GM18870 (cell line): ENCODE measurements at regions not wholly inside any gene's neighbourhood (a gene's known extent, or its start where the extent isn't known, plus 50 kb on each side); places are given as distances from the start of the nearest gene placed in this dataset.

ENCODE experiments used
- ATAC-seq: cut with Tn5 transposase; IDR thresholded peaks from one replicate; pipeline ENCODE4 v1.9.1; 2021; ENCODE audit warnings: moderate library complexity; ENCODE audit not compliant: unreplicated experiment

GRCh38 chr12:97408363-97408762 is 54.2 kb upstream of the RMST start:
- no peak for ATAC-seq

DNA sequence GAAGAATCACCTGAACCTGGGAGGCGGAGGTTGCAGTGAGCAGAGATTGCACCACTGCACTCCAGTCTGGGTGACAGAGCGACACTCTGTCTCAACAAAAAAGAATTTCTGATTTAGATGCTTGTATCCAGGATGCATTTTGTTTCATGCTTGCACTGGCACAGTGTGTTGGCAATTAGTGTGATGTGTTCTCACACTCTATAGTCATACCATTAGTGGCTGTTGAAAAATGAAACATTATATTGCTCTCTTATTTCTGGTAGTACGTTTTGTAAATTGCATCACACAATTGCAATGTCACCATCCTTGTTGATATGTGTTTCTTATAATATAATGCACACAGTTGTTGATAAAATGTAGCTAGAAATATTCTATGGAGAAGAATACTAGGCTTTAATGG is 51.3 kb upstream of the RMST start:
- no peak for ATAC-seq
